ENCODE measurements at regions not wholly inside any gene's neighbourhood (a gene's known extent, or its start where the extent isn't known, plus 50 kb on each side); places are given as distances from the start of the nearest gene placed in this dataset.
A peak's percentile ranks its signal among the peaks of the same experiment; 100 is the strongest.

- no peaks in the 10 kb centered on the region for H3K27me3 Mint-ChIP-seq
- H3K9me3 Mint-ChIP-seq (ENCODE audit: low read depth): no peaks in the 10 kb centered on the region
- peak overlapping the region; percentile 82 for H3K27ac Mint-ChIP-seq
- DNase-seq (ENCODE audit: low spot score, unreplicated experiment): no peak
- peaks cover 53% of the 10 kb centered on the region for H3K4me1 Mint-ChIP-seq (ENCODE audit: low read depth)
- peaks cover 36% of the 10 kb centered on the region for H3K36me3 Mint-ChIP-seq (ENCODE audit: insufficient read depth)
- peak overlapping the region; percentile 7 for H3K4me3 Mint-ChIP-seq (ENCODE audit: low read depth)
- no peak for TF ChIP-seq CTCF (IDR thresholded peaks at IDR 0.05; ENCODE audit: unreplicated experiment)
Measured at GRCh38 chr5:124649491-124650146, 96.8 kb downstream of the ZNF608 start.

- no peak for DNase-seq (ENCODE audit: low spot score, unreplicated experiment)
- peaks cover 41% of the 10 kb centered on the region for H3K36me3 Mint-ChIP-seq (ENCODE audit: insufficient read depth)
- no peaks in the 10 kb centered on the region for H3K9me3 Mint-ChIP-seq (ENCODE audit: low read depth)
- peaks cover 56% of the 10 kb centered on the region for H3K4me1 Mint-ChIP-seq (ENCODE audit: low read depth)
- peak overlapping the region; percentile 21 for H3K4me3 Mint-ChIP-seq (ENCODE audit: low read depth)
- H3K27me3 Mint-ChIP-seq: no peaks in the 10 kb centered on the region
- peak overlapping the region; percentile 82 for H3K27ac Mint-ChIP-seq
- TF ChIP-seq CTCF (IDR thresholded peaks at IDR 0.05; ENCODE audit: unreplicated experiment): no peak
Measured at GRCh38 chr5:124648902-124649467, 97.5 kb downstream of the ZNF608 start.

DNA sequence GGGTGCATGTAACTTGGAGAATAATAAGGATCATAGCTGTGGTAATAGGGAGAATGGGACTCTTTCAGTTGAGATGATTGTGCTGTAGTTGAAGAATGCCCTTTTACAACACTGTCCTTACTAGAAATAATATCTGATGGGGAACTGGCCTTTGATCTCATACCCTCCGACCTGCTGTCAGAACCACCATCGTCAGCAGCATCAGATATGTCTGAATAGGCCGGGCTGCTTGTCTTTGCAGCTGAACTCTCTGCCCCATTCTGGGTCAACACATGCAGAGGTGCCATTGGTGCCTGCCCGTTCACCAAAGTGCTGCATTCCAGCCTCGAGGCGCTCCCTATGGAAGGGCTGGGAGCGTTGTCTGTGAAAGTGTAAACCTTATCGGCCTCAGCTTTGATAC is 99.1 kb downstream of the ZNF608 start:
- Mint-ChIP-seq H3K4me1 (ENCODE audit: low read depth) (peaks cover 48% of the 10 kb centered on the region), H3K9me3 (ENCODE audit: low read depth) (no peaks in the 10 kb centered on the region), H3K27ac (peak overlapping the region; percentile 44), H3K4me3 (ENCODE audit: low read depth) (no peak overlapping the region), H3K27me3 (no peaks in the 10 kb centered on the region), H3K36me3 (ENCODE audit: insufficient read depth) (peaks cover 46% of the 10 kb centered on the region)
- no peak for DNase-seq (ENCODE audit: low spot score, unreplicated experiment)
- no peak for TF ChIP-seq CTCF (IDR thresholded peaks at IDR 0.05; ENCODE audit: unreplicated experiment)

DNA sequence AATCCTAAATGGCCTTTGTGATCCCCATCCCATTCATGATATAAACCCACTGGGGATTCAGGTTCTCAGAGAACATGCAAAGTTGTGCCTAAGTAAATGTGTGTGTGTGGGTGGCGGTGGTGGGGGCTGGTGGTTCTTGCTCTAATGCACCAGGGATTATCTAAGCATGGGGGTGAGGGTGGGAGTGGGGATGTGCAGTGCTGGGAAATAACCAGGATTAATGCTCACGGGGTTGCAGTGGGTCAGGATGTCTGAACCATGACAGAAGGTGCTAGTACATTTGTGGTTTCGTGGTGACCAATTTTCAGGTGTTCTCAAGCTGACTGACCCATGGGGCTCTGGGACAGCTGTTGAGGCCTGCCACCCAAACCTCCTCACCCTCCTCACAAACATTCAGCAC is 101.0 kb downstream of the ZNF608 start:
- no peaks in the 10 kb centered on the region for H3K9me3 Mint-ChIP-seq (ENCODE audit: low read depth)
- DNase-seq (ENCODE audit: low spot score, unreplicated experiment): no peak
- TF ChIP-seq CTCF (IDR thresholded peaks at IDR 0.05; ENCODE audit: unreplicated experiment): no peak
- peaks cover 50% of the 10 kb centered on the region for H3K4me1 Mint-ChIP-seq (ENCODE audit: low read depth)
- no peak overlapping the region for H3K4me3 Mint-ChIP-seq (ENCODE audit: low read depth)
- no peaks in the 10 kb centered on the region for H3K27me3 Mint-ChIP-seq
- no peak overlapping the region for H3K27ac Mint-ChIP-seq
- peaks cover 65% of the 10 kb centered on the region for H3K36me3 Mint-ChIP-seq (ENCODE audit: insufficient read depth)

DNA sequence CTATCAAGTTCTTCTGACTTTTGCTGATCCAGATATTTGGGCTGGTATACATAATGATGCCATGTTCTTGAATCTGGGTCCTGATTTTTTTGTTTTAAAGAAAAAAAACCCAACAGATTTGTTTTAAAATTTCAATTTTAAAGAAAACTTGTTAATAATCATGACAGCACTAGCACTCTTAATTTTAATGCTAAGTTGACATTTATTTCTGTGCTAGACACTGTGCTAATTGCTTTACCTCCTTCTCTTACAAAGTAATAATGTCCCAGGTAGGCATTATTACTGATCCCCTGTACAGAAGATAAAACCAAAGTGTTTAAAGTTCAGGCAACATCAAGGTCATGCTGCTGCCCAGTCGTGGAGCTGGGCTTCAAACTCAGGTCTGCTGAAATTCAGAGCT is 101.9 kb downstream of the ZNF608 start:
- H3K4me3 Mint-ChIP-seq (ENCODE audit: low read depth): no peak overlapping the region
- no peak overlapping the region for H3K27ac Mint-ChIP-seq
- no peak for DNase-seq (ENCODE audit: low spot score, unreplicated experiment)
- peaks cover 43% of the 10 kb centered on the region for H3K4me1 Mint-ChIP-seq (ENCODE audit: low read depth)
- no peaks in the 10 kb centered on the region for H3K9me3 Mint-ChIP-seq (ENCODE audit: low read depth)
- H3K36me3 Mint-ChIP-seq (ENCODE audit: insufficient read depth): peaks cover 67% of the 10 kb centered on the region
- no peak for TF ChIP-seq CTCF (IDR thresholded peaks at IDR 0.05; ENCODE audit: unreplicated experiment)
- H3K27me3 Mint-ChIP-seq: no peaks in the 10 kb centered on the region
